Right renal cortex interstitium (tissue), 3 donors: ENCODE measurements at regions not wholly inside any gene's neighbourhood (a gene's known extent, or its start where the extent isn't known, plus 50 kb on each side); places are given as distances from the start of the nearest gene placed in this dataset.

Source experiments
- DNase-seq, 3 donors: peaks; one replicate each; pipeline ENCODE4 v3.0.0-alpha.2; 2013; ENCODE audit warnings: low read depth in 3 of 3, low spot score in 2 of 3

GRCh38 chr18:22260208-22260820 lies 90.9 kb downstream of the GATA6 start:
- no peak for DNase-seq

- DNase-seq, result no peak
These were observed 87.7 kb downstream of the GATA6 start for GRCh38 chr18:22257022-22257543.

GRCh38 chr18:22254088-22254487 lies 84.7 kb downstream of the GATA6 start:
- no peak for DNase-seq

GRCh38 chr18:22253676-22254075 lies 84.3 kb downstream of the GATA6 start:
- peak in 1 of 3 donors; percentile 9 for DNase-seq

GRCh38 chr18:22253156-22253555 lies 83.8 kb downstream of the GATA6 start:
- no peak for DNase-seq
